ENCODE measurements at regions not wholly inside any gene's neighbourhood (a gene's known extent, or its start where the extent isn't known, plus 50 kb on each side); places are given as distances from the start of the nearest gene placed in this dataset.
A peak's percentile ranks its signal among the peaks of the same experiment; 100 is the strongest.
"Not testable (repeated sequence)": the region's sequence is repeated elsewhere in the genome, so short reads cannot be mapped to it uniquely, and the experiment has no call there.

- 88% methylated on average over 2 of the region's 4 CpGs for WGBS (ENCODE audit: insufficient coverage)
- no peaks in the 10 kb centered on the region for H3K9me3 ChIP-seq (ENCODE audit: control insufficient read depth, insufficient read depth, low read length)
- no peaks in the 10 kb centered on the region for H3K36me3 ChIP-seq (ENCODE audit: control insufficient read depth, insufficient read depth, low read length)
- H3K4me1 ChIP-seq (ENCODE audit: control insufficient read depth, insufficient read depth, low read length): no peaks in the 10 kb centered on the region
- no peak overlapping the region for H3K27ac ChIP-seq (ENCODE audit: low read depth, low read length)
- peak in 1 of 6 donors; percentile 9 for DNase-seq (ENCODE audit: low read depth in 4 of 6, low spot score in 6 of 6)
- H3K27me3 ChIP-seq (ENCODE audit: control insufficient read depth, insufficient read depth, low read length): no peaks in the 10 kb centered on the region
- H3K4me3 ChIP-seq (ENCODE audit: low read depth, low read length): no peak overlapping the region
Observed at GRCh38 chr3:175951047-175951694, 1092.0 kb downstream of the NAALADL2 start.

GRCh38 chr3:175948041-175948440, 1088.9 kb downstream of the NAALADL2 start:
- H3K9me3 ChIP-seq (ENCODE audit: control insufficient read depth, insufficient read depth, low read length): peaks cover 6% of the 10 kb centered on the region
- no peaks in the 10 kb centered on the region for H3K36me3 ChIP-seq (ENCODE audit: control insufficient read depth, insufficient read depth, low read length)
- DNase-seq (ENCODE audit: low read depth in 4 of 6, low spot score in 6 of 6): no peak
- H3K27ac ChIP-seq (ENCODE audit: low read depth, low read length): no peak overlapping the region
- H3K4me1 ChIP-seq (ENCODE audit: control insufficient read depth, insufficient read depth, low read length): no peaks in the 10 kb centered on the region
- H3K27me3 ChIP-seq (ENCODE audit: control insufficient read depth, insufficient read depth, low read length): no peaks in the 10 kb centered on the region
- H3K4me3 ChIP-seq (ENCODE audit: low read depth, low read length): no peak overlapping the region
- WGBS (ENCODE audit: insufficient coverage): no CpG with 5 or more reads among the region's 3 CpGs

GRCh38 chr3:175941352-175941751, 1082.2 kb downstream of the NAALADL2 start:
- Histone ChIP-seq H3K36me3 (ENCODE audit: control insufficient read depth, insufficient read depth, low read length) (no peaks in the 10 kb centered on the region), H3K27ac (ENCODE audit: low read depth, low read length) (no peak overlapping the region), H3K4me1 (ENCODE audit: control insufficient read depth, insufficient read depth, low read length) (no peaks in the 10 kb centered on the region), H3K4me3 (ENCODE audit: low read depth, low read length) (no peak overlapping the region), H3K9me3 (ENCODE audit: control insufficient read depth, insufficient read depth, low read length) (peaks cover 6% of the 10 kb centered on the region), H3K27me3 (ENCODE audit: control insufficient read depth, insufficient read depth, low read length) (no peaks in the 10 kb centered on the region)
- no peak for DNase-seq (ENCODE audit: low read depth in 4 of 6, low spot score in 6 of 6)

GRCh38 chr3:175940881-175941280, 1081.7 kb downstream of the NAALADL2 start:
- Histone ChIP-seq H3K36me3 (ENCODE audit: control insufficient read depth, insufficient read depth, low read length) (no peaks in the 10 kb centered on the region), H3K4me1 (ENCODE audit: control insufficient read depth, insufficient read depth, low read length) (no peaks in the 10 kb centered on the region), H3K9me3 (ENCODE audit: control insufficient read depth, insufficient read depth, low read length) (peaks cover 6% of the 10 kb centered on the region), H3K27ac (ENCODE audit: low read depth, low read length) (no peak overlapping the region), H3K27me3 (ENCODE audit: control insufficient read depth, insufficient read depth, low read length) (no peaks in the 10 kb centered on the region), H3K4me3 (ENCODE audit: low read depth, low read length) (no peak overlapping the region)
- WGBS (ENCODE audit: insufficient coverage): 85% methylated on average over 6 of the region's 6 CpGs
- DNase-seq (ENCODE audit: low read depth in 4 of 6, low spot score in 6 of 6): no peak

- 97% methylated on average over 5 of the region's 5 CpGs for WGBS (ENCODE audit: insufficient coverage)
- H3K4me1 ChIP-seq (ENCODE audit: control insufficient read depth, insufficient read depth, low read length): no peaks in the 10 kb centered on the region
- no peaks in the 10 kb centered on the region for H3K27me3 ChIP-seq (ENCODE audit: control insufficient read depth, insufficient read depth, low read length)
- no peak overlapping the region for H3K4me3 ChIP-seq (ENCODE audit: low read depth, low read length)
- H3K36me3 ChIP-seq (ENCODE audit: control insufficient read depth, insufficient read depth, low read length): no peaks in the 10 kb centered on the region
- DNase-seq (ENCODE audit: low read depth in 4 of 6, low spot score in 6 of 6): no peak
- H3K27ac ChIP-seq (ENCODE audit: low read depth, low read length): no peak overlapping the region
- H3K9me3 ChIP-seq (ENCODE audit: control insufficient read depth, insufficient read depth, low read length): peaks cover 3% of the 10 kb centered on the region
Observed at GRCh38 chr3:175940243-175940642, 1081.1 kb downstream of the NAALADL2 start.

GRCh38 chr3:175937367-175937766, 1078.2 kb downstream of the NAALADL2 start:
- H3K9me3 ChIP-seq (ENCODE audit: control insufficient read depth, insufficient read depth, low read length); H3K36me3 ChIP-seq (ENCODE audit: control insufficient read depth, insufficient read depth, low read length); H3K4me3 ChIP-seq (ENCODE audit: low read depth, low read length); H3K4me1 ChIP-seq (ENCODE audit: control insufficient read depth, insufficient read depth, low read length); H3K27ac ChIP-seq (ENCODE audit: low read depth, low read length); DNase-seq (ENCODE audit: low read depth in 4 of 6, low spot score in 6 of 6); H3K27me3 ChIP-seq (ENCODE audit: control insufficient read depth, insufficient read depth, low read length): not testable (repeated sequence)
- WGBS (ENCODE audit: insufficient coverage): 88% methylated on average over 19 of the region's 22 CpGs

- Histone ChIP-seq H3K27ac (ENCODE audit: low read depth, low read length) (no peak overlapping the region), H3K4me3 (ENCODE audit: low read depth, low read length) (no peak overlapping the region), H3K27me3 (ENCODE audit: control insufficient read depth, insufficient read depth, low read length) (no peaks in the 10 kb centered on the region), H3K36me3 (ENCODE audit: control insufficient read depth, insufficient read depth, low read length) (no peaks in the 10 kb centered on the region), H3K9me3 (ENCODE audit: control insufficient read depth, insufficient read depth, low read length) (no peaks in the 10 kb centered on the region), H3K4me1 (ENCODE audit: control insufficient read depth, insufficient read depth, low read length) (no peaks in the 10 kb centered on the region)
- no peak for DNase-seq (ENCODE audit: low read depth in 4 of 6, low spot score in 6 of 6)
Observed at GRCh38 chr3:175932586-175932985, 1073.5 kb downstream of the NAALADL2 start.

- DNase-seq (ENCODE audit: low read depth in 4 of 6, low spot score in 6 of 6): no peak
Observed at GRCh38 chr3:175919133-175919532, 1060.0 kb downstream of the NAALADL2 start.

GRCh38 chr3:175916191-175916934, 1057.2 kb downstream of the NAALADL2 start:
- H3K9me3 ChIP-seq (ENCODE audit: control insufficient read depth, insufficient read depth, low read length): peaks cover 3% of the 10 kb centered on the region
- no CpG with 5 or more reads among the region's 4 CpGs for WGBS (ENCODE audit: insufficient coverage)
- H3K4me3 ChIP-seq (ENCODE audit: low read depth, low read length): no peak overlapping the region
- H3K27ac ChIP-seq (ENCODE audit: low read depth, low read length): no peak overlapping the region
- H3K27me3 ChIP-seq (ENCODE audit: control insufficient read depth, insufficient read depth, low read length): no peaks in the 10 kb centered on the region
- H3K36me3 ChIP-seq (ENCODE audit: control insufficient read depth, insufficient read depth, low read length): no peaks in the 10 kb centered on the region
- H3K4me1 ChIP-seq (ENCODE audit: control insufficient read depth, insufficient read depth, low read length): no peaks in the 10 kb centered on the region
- DNase-seq (ENCODE audit: low read depth in 4 of 6, low spot score in 6 of 6): peak in 1 of 6 donors; percentile 26

More at GRCh38 chr3:175919133-175919532, 1060.0 kb downstream of the NAALADL2 start:
- Histone ChIP-seq H3K27ac (ENCODE audit: low read depth, low read length) (no peak overlapping the region), H3K27me3 (ENCODE audit: control insufficient read depth, insufficient read depth, low read length) (no peaks in the 10 kb centered on the region), H3K9me3 (ENCODE audit: control insufficient read depth, insufficient read depth, low read length) (peaks cover 3% of the 10 kb centered on the region), H3K4me3 (ENCODE audit: low read depth, low read length) (no peak overlapping the region), H3K4me1 (ENCODE audit: control insufficient read depth, insufficient read depth, low read length) (no peaks in the 10 kb centered on the region), H3K36me3 (ENCODE audit: control insufficient read depth, insufficient read depth, low read length) (no peaks in the 10 kb centered on the region)

- peaks cover 3% of the 10 kb centered on the region for H3K9me3 ChIP-seq (ENCODE audit: control insufficient read depth, insufficient read depth, low read length)
- H3K27me3 ChIP-seq (ENCODE audit: control insufficient read depth, insufficient read depth, low read length): no peaks in the 10 kb centered on the region
- no peak overlapping the region for H3K27ac ChIP-seq (ENCODE audit: low read depth, low read length)
- no peak overlapping the region for H3K4me3 ChIP-seq (ENCODE audit: low read depth, low read length)
- H3K36me3 ChIP-seq (ENCODE audit: control insufficient read depth, insufficient read depth, low read length): no peaks in the 10 kb centered on the region
- no peaks in the 10 kb centered on the region for H3K4me1 ChIP-seq (ENCODE audit: control insufficient read depth, insufficient read depth, low read length)
- no peak for DNase-seq (ENCODE audit: low read depth in 4 of 6, low spot score in 6 of 6)
Observed at GRCh38 chr3:175914785-175915184, 1055.7 kb downstream of the NAALADL2 start.
